BE2C (cell line): ENCODE measurements at regions not wholly inside any gene's neighbourhood (a gene's known extent, or its start where the extent isn't known, plus 50 kb on each side); places are given as distances from the start of the nearest gene placed in this dataset.

Source experiments
- DNase-seq: peaks from one replicate; pipeline ENCODE4 v3.0.0-alpha.2; 2020
- H3K27me3 ChIP-seq: fragments of 250-450 bp; sonication (Bioruptor Pico); 2 replicates; pipeline ENCODE4 v1.5.1; 2020; ENCODE audit warnings: mild to moderate bottlenecking
- H3K36me3 ChIP-seq: fragments of 250-450 bp; sonication (Bioruptor Pico); 2 replicates; pipeline ENCODE4 v1.5.1; 2020; ENCODE audit warnings: mild to moderate bottlenecking
- H3K4me1 ChIP-seq: fragments of 250-450 bp; sonication (Bioruptor Pico); 2 replicates; pipeline ENCODE4 v1.5.1; 2020
- H3K4me3 ChIP-seq: 2 replicates; pipeline ENCODE4 v1.5.1; 2011; ENCODE audit warnings: low read depth, low read length
- H3K9me3 ChIP-seq: fragments of 250-450 bp; sonication (Bioruptor Pico); 2 replicates; pipeline ENCODE4 v1.5.1; 2020
- TF ChIP-seq, protein P1 (sequence below): IDR thresholded peaks from 2 replicates; pipeline ENCODE4 v1.5.1; 2012; ENCODE audit warnings: mild to moderate bottlenecking, low read depth, low read length

DNA sequence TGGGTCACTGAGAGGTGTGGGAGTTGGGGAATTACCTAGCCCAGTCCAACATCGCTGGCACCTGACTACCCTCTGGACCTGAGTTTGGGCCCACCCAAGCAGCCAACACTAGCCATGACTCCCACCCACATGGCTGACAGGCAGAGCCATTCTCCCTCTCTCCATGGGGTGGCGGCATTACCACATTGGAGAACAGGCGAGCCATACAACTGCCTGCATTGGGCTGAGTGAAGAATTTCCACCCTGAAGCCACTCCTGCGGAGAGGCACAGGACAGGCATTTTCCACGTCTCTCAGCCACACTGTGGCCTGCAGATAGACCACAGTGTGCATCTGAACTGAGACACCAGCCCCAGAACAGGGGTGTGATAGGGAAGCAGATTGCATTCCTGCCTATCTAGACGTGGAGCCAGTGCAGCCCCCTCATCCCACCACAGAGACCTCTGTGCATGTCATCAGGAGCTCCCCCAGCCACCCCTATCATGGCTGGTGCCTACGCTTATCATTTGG is 58.2 kb upstream of the ANTXRL start:
- Histone ChIP-seq H3K4me3 (no peak overlapping the region), H3K27me3 (no peaks in the 10 kb centered on the region), H3K36me3 (no peaks in the 10 kb centered on the region), H3K9me3 (no peaks in the 10 kb centered on the region; the same call in 1 of the 2 replicates), H3K4me1 (peaks cover 7% of the 10 kb centered on the region; the same call in 1 of the 2 replicates)
- DNase-seq, result peak; percentile 90
- TF ChIP-seq, protein P1, sequence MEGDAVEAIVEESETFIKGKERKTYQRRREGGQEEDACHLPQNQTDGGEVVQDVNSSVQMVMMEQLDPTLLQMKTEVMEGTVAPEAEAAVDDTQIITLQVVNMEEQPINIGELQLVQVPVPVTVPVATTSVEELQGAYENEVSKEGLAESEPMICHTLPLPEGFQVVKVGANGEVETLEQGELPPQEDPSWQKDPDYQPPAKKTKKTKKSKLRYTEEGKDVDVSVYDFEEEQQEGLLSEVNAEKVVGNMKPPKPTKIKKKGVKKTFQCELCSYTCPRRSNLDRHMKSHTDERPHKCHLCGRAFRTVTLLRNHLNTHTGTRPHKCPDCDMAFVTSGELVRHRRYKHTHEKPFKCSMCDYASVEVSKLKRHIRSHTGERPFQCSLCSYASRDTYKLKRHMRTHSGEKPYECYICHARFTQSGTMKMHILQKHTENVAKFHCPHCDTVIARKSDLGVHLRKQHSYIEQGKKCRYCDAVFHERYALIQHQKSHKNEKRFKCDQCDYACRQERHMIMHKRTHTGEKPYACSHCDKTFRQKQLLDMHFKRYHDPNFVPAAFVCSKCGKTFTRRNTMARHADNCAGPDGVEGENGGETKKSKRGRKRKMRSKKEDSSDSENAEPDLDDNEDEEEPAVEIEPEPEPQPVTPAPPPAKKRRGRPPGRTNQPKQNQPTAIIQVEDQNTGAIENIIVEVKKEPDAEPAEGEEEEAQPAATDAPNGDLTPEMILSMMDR, result peak; percentile 99

DNA sequence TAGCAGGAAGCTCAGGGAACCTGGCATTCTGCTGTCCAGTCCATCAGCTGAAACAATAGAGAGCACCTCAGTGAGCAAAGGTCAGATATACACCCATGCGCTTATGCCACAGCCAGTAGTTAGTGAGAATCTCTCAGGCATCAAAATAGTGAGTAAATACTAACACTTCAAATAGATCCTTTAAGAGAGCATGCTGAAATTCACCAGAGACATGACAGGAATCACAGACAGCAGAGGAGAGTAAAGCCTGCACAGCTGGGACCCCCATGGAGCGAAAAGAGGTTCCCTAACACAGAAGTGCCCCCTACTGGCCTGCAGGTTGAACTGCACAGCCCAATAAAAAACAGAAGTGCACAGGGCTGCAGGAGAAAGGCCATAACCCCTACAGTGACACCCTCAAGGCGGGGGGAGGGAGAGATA is 57.6 kb upstream of the ANTXRL start:
- H3K9me3 ChIP-seq, result no peaks in the 10 kb centered on the region
- peak; percentile 43 for DNase-seq
- peaks cover 7% of the 10 kb centered on the region; the same call in 1 of the 2 replicates for H3K4me1 ChIP-seq
- H3K36me3 ChIP-seq, result no peaks in the 10 kb centered on the region
- H3K27me3 ChIP-seq, result no peaks in the 10 kb centered on the region
- H3K4me3 ChIP-seq, result no peak overlapping the region
- TF ChIP-seq, protein P1, result peak; percentile 97

DNA sequence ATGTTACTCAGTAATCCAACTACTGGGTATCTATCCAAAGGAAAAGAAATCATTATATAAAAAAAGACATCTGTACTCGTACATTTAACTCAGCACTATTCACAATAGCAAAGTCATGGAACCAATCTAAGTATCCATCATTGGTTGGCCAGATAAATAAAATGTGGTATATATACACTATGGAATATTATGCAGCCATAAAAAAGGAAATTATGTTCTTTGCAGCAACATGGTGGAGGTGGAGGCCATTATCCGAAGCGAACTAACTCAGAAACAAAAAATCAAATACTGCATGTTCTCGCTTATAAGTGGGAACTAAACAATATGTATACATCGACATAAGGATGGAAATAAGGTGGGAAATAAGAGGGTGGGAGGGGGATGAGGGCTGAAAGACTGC is 56.2 kb upstream of the ANTXRL start:
- peaks cover 7% of the 10 kb centered on the region; the same call in 1 of the 2 replicates for H3K4me1 ChIP-seq
- no peaks in the 10 kb centered on the region for H3K9me3 ChIP-seq
- DNase-seq, result no peak
- no peaks in the 10 kb centered on the region for H3K27me3 ChIP-seq
- no peak overlapping the region for H3K4me3 ChIP-seq
- no peaks in the 10 kb centered on the region for H3K36me3 ChIP-seq
- TF ChIP-seq, protein P1, result no peak

DNA sequence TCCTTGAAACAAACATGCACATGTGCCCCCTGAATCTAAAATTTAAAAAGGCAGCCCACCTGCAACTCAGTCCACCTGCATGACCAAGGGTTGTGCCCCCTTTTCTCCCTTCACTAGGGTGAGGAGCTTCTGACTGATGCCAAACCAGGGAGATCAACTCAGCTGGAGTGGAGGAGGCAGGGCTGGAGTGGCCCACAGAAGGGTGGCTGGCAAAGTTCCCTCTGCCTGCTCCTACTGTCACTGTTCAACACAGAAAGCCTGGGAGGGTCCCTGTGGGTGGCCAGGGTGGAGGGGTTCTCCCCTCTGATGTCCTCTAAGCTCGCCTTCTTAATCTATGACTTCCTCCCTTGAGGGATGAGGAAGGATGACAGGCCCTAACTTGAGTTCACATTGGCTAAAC is 55.7 kb upstream of the ANTXRL start:
- Histone ChIP-seq H3K4me3 (no peak overlapping the region), H3K4me1 (peaks cover 7% of the 10 kb centered on the region; the same call in 1 of the 2 replicates), H3K36me3 (no peaks in the 10 kb centered on the region), H3K27me3 (no peaks in the 10 kb centered on the region), H3K9me3 (no peaks in the 10 kb centered on the region)
- TF ChIP-seq, protein P1, result no peak
- DNase-seq, result no peak

DNA sequence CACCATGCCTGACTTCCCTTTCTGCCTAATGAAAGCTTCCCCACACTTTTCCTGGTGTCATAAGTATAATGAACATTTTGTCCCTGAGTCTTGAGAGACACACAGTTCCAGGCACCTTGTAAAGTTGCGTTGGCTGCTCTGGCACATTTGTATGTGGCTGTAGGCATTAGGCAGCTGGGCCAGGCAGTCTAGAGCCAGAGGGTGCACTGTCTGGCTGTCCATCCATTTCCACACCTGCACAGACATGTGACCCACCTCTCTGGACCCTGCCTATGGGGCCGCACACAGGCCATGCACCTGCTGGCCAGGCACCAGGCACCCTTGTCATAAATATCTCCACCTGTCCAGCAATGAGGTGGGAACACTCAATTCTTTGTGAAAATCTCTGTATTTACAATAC is 54.7 kb upstream of the ANTXRL start:
- TF ChIP-seq, protein P1, result no peak
- Histone ChIP-seq H3K4me3 (no peak overlapping the region), H3K27me3 (no peaks in the 10 kb centered on the region)

DNA sequence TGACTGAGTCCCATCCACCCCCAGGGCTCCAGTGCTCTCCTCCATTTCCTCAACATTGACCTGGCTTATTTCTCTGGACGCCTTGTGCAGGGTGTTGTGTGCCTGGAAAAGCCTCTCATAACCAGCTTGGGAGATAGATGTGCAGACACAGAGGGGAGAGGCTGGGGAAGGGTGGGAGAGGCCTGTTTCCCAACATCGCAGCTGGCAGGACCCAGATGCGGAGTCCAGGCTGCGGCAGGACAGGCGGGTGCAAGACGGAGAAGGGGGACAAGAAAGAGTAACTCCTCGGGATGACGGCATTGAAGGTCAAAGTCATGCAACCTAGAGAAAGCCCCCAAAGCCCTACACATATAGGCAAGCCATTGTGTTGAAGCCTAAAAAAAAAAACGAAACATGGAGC is 54.1 kb upstream of the ANTXRL start:
- no peak for DNase-seq
- Histone ChIP-seq H3K4me1 (peaks cover 7% of the 10 kb centered on the region; the same call in 1 of the 2 replicates), H3K4me3 (no peak overlapping the region), H3K27me3 (no peaks in the 10 kb centered on the region), H3K9me3 (no peaks in the 10 kb centered on the region), H3K36me3 (no peaks in the 10 kb centered on the region)
- TF ChIP-seq, protein P1, result no peak

More for the DNA sequence above, 54.7 kb upstream of the ANTXRL start:
- no peaks in the 10 kb centered on the region for H3K36me3 ChIP-seq
- H3K4me1 ChIP-seq, result peaks cover 7% of the 10 kb centered on the region; the same call in 1 of the 2 replicates
- no peak for DNase-seq
- no peaks in the 10 kb centered on the region for H3K9me3 ChIP-seq
